HG03457 (cell line): ENCODE measurements at regions not wholly inside any gene's neighbourhood (a gene's known extent, or its start where the extent isn't known, plus 50 kb on each side); places are given as distances from the start of the nearest gene placed in this dataset.

Experiments
- ATAC-seq: cut with Tn5 transposase; IDR thresholded peaks from one replicate; pipeline ENCODE4 v1.9.1; 2021; ENCODE audit warnings: moderate number of reproducible peaks; ENCODE audit not compliant: unreplicated experiment

DNA sequence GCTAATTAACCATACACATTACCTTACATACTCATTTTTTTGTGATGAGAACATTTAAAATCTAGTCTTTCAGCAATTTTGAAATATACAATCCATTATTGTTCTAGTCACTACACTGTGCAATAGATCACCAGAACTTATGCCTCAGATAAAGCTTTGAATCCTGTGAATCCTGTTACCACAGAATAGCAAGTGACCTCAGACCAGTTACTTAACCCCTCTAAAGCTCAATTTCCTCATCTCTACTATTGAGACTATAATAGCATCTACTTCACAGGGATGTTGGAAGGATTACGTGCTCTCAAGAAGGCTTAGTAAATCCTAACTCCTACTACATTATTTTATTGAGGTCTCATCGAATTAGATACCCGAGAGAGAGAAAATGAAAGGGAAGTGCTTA is 60.2 kb upstream of the PIP5K1B start:
- ATAC-seq: no peak

DNA sequence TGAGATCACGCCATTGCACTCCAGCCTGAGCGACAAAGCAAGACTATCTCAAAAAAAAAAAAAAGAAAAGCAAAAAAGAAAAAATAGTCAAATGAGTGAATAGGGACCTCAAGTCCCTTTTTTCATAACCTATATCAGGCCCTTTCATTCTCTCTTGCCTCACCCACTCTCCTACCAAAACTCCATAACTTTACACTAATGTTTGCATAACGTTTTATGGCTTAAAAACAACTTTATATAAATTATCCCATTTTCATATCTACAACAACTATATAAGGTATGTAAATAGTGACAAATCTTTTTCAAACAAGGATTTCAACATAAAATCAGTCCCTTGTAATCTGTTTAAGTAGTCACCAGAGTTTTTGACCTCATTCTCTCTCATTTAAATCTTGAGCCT is 56.9 kb upstream of the PIP5K1B start:
- no peak for ATAC-seq

DNA sequence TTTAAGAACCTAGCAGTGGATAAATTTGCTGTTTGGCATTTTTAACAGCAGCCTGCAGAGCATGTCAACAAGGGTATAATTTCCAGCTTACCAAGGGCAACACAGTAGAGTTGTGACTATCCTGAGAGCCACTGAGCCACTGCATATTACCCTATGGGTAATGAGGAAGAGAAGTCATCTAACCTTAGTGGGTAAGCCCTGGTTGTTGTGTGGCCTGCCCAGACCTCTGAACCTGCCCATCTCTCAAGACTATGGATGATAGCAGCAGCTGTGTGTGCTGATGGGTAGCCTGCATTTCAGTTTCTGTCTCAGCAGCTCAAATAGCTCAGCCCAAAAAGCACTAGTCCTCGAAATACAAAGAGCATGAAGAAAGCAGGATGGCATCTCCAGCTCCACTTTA is 56.1 kb upstream of the PIP5K1B start:
- no peak for ATAC-seq

DNA sequence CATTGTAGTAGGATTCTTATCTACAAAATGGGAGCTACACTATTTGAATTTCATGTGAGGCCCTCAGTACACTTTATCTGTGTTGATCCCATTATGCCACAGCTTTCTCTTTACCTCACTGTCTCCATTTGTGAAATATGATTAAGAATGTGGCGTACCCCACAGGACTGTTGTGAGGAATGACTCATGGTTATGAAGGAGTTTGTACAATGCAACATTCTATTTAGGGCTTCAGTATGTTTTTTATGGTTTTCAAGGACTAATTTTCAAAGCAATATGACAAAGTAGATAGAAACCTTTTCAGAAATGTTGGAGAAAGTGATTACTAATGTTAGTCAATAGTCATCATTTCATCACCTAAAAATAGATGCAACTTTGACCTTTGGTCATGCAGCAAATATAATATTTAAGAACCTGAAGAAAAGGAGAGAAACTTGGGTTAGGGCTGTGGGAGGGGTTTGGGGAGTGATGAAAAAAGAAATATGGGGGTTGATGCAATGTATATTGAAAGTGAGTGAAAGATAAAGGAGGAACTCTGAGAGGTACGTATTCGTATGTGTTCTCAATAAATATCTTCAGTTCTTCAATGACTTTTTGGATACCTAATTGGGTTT is 53.7 kb upstream of the PIP5K1B start:
- ATAC-seq: no peak

GRCh38 chr9:68653141-68653595 is 51.9 kb upstream of the PIP5K1B start:
- ATAC-seq: peak; percentile 83

- no peak for ATAC-seq
Observed at GRCh38 chr9:68654075-68654474, 51.0 kb upstream of the PIP5K1B start.
